Retinal pigment epithelial cell (primary cell): ENCODE measurements at regions not wholly inside any gene's neighbourhood (a gene's known extent, or its start where the extent isn't known, plus 50 kb on each side); places are given as distances from the start of the nearest gene placed in this dataset.

Source experiments
- DNase-seq: peaks from one replicate; pipeline ENCODE4 v3.0.0-alpha.2; 2010; ENCODE audit warnings: low read depth
- H3K4me3 ChIP-seq: 2 replicates; pipeline ENCODE4 v1.5.1; 2011; ENCODE audit warnings: mild to moderate bottlenecking, low read length, control low read depth, moderate library complexity
- TF ChIP-seq, protein P1 (sequence below): conservative IDR thresholded peaks from 2 replicates; pipeline ENCODE4 v1.5.1; 2011; ENCODE audit warnings: low read depth, low read length, control low read depth, inconsistent platforms

DNA sequence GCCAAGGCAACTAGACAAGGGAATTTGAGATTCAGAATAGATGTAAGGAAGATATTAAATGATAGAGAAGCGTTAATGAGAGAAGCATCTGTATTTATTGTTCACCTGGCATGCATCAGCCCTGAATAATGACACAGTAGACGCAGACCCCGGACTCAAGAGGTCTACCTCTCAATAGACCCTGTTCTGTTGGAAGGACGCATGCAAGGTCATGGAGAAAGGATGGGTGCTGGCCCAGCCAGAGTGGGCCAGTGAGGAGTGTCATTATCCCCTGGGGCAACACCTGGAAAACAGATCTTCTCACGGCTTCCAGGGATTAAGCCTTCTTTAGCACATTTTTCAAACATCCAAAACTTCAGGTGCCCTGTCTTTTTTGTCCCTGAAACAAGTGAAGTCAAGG is 461.0 kb downstream of the EIPR1 start:
- TF ChIP-seq, protein P1, sequence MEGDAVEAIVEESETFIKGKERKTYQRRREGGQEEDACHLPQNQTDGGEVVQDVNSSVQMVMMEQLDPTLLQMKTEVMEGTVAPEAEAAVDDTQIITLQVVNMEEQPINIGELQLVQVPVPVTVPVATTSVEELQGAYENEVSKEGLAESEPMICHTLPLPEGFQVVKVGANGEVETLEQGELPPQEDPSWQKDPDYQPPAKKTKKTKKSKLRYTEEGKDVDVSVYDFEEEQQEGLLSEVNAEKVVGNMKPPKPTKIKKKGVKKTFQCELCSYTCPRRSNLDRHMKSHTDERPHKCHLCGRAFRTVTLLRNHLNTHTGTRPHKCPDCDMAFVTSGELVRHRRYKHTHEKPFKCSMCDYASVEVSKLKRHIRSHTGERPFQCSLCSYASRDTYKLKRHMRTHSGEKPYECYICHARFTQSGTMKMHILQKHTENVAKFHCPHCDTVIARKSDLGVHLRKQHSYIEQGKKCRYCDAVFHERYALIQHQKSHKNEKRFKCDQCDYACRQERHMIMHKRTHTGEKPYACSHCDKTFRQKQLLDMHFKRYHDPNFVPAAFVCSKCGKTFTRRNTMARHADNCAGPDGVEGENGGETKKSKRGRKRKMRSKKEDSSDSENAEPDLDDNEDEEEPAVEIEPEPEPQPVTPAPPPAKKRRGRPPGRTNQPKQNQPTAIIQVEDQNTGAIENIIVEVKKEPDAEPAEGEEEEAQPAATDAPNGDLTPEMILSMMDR = no peak
- H3K4me3 ChIP-seq = no peak overlapping the region
- no peak for DNase-seq

DNA sequence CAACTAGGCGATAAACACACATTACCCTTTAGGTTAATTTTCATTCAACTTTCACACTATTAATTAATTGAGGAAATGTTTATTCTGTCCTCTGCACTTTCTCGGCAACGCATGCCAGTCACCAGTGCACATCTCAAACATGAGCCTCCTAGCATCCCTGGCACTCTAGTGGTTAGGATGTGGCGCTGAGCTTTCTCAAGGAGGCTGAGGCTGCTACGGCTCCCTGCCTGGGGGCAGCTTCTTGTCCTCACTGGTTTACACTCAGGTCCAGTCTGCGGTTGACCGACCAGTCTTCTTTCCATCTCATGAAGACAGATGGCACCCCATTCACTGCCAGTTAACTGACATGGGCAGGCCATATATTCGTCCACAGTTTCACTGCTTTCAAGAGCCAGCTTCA is 463.4 kb downstream of the EIPR1 start:
- H3K4me3 ChIP-seq = no peak overlapping the region
- no peak for DNase-seq
- TF ChIP-seq, protein P1 = no peak

DNA sequence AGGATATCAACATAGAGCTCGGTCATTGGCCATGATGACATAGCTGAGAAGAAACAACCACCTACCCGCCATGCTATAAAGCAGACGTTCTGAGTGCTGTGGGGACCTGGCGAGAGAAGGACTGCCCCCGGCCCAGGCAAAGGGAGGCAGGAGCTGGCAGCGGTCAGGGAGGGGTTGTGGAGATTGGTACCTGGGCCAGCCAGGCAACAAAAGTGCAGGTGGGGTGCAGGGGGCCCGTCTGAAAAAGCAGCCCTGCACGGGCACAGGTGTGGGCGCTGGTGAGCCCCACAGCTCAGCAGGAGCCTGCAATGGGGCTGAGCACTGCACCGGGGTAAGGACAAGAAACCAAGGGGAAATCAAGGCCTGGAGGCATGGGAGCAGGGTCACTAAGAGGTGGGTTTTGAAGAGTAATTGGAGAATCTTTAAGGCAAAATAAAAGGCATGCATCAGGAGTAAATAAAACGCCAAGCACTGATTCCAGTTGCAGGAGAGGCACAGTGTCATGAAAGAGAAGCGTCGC is 464.0 kb downstream of the EIPR1 start:
- TF ChIP-seq, protein P1 = no peak
- H3K4me3 ChIP-seq = no peak overlapping the region
- no peak for DNase-seq

DNA sequence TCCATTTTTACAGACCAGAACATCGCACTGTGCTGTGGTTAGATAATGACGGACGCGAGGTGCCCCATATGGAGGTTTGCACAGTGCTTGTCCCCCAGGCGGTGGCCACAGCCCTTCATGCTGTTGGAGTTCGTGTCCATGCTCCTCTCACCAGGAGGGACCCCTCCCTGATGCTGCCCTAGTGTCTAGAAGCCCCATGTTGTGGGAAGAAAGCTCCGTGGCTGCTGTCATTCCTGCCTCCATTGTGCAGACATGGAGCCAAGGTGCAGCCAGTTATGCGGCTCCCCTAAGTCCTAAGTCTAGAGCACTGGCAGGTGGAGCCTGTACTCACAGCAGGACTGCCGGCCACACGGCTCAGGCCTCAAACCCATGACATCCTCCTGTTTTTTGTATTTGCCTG is 464.9 kb downstream of the EIPR1 start:
- no peak for DNase-seq

DNA sequence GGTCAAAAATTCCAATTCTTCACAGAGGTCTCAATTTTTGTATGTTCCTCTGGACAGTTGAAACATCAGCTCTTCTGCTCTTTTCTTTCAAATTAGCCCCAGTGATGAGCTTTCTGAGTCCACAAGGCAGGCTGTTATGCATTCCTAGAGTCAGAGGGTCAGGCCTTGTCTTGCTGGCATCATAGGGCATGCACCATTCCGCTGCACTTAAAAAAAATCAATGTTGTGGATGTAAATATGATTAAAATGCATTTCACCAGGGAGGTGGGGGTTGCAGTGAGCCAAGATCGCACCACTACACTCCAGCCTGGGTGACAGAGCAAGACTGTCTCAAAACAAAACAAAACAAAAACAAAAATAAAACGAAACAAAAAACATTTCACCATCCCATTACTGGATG is 465.3 kb downstream of the EIPR1 start:
- no peak overlapping the region for H3K4me3 ChIP-seq
- no peak for DNase-seq
- TF ChIP-seq, protein P1 = no peak

More for the DNA sequence above, 464.9 kb downstream of the EIPR1 start:
- no peak overlapping the region for H3K4me3 ChIP-seq
- TF ChIP-seq, protein P1 = no peak

DNA sequence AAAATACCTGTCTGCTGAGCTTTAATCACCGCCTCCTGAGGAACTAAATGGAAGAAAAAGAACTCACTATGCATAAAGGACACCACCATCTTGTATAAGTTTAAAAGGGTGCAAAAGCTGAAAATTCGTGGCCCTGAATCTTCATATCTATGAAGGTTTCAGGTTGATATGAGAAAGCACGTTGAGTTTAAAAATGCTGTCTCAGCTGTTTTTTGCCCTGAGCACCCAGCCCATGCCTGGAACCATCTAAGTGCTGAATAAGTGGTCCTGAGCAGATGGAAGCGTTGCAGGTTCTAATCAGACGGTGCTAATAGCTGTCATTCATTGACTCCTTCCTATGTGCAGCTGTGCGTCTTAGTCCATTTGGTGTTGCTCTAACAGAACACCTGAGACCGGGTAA is 467.4 kb downstream of the EIPR1 start:
- H3K4me3 ChIP-seq = no peak overlapping the region
- TF ChIP-seq, protein P1 = no peak
- DNase-seq = no peak

DNA sequence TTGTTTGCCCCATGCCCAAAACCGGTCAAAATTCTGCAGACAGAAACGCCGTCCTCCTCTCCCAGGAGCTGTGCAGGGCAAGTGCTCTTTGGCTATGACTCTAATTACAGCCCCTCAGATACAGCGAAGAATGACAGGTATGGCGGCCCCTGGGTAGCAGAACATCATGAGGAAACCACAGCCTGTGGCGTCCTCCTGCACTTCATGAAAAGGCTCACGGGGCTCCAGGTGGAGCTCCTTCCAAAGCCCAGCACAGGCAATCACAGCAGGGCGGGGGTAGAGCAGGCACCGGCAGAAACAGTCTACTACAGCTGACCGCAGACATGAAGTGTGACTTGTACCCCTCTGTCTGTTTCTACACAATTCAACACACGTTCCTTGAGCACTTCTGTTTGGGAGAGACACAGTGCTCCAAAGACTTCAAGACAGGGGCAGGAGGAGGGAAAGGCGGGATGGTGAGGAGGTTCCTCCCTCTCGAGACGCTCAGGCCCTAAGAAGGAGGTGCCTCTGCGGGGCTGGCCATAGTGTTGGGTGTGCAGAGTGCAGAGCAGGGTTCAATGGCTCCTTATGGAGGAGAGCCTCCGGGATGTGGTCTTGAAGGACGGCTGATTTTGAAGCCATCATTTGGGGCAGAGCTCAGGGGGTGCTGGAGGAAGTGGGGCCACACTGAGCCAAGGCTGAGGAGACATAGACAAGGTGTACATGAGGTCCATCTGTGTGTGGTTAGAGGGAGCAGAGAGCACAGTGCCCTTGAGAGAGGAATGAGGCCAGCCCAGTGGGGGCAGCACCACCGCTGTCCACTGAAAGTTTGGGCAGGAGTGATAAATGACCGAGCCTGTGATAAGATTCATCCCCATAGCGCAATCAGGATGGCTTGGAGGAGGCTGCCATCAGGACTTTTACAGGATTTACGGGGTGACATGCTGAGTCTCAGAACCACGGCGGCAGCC is 468.3 kb downstream of the EIPR1 start:
- H3K4me3 ChIP-seq = no peak overlapping the region
- DNase-seq = no peak
- TF ChIP-seq, protein P1 = no peak
